H1 (cell line): ENCODE measurements at regions not wholly inside any gene's neighbourhood (a gene's known extent, or its start where the extent isn't known, plus 50 kb on each side); places are given as distances from the start of the nearest gene placed in this dataset.

Experiments
- CTCF ChIA-PET: fragments of 300-600 bp; sonication (Branson Sonifier 250); formaldehyde crosslinking; loops from one replicate; lab custom pipeline; 2021; ENCODE audit not compliant: partially characterized antibody; lab: Charles Lee
- POLR2A ChIA-PET: fragments of 300-600 bp; sonication (Branson Sonifier 250); formaldehyde crosslinking; loops from one replicate; lab custom pipeline; 2021; ENCODE audit warnings: inconsistent platforms; ENCODE audit not compliant: partially characterized antibody; lab: Charles Lee
- DNase-seq, 2 experiments: peaks; one replicate each; pipeline versions ENCODE4 v3.0.0 to v3.0.0-alpha.2; 2010 to 2022; ENCODE audit warnings: low spot score in 2 of 2, low read depth in 1 of 2, mixed read lengths in 1 of 2
- FAIRE-seq: peaks from 2 replicates; lab custom pipeline; 2011; peaks lifted over from hg19 to GRCh38; lab: Jason Lieb, UNC
- H2AFZ ChIP-seq: 2 replicates; pipeline ENCODE4 v1.8.1; 2012; ENCODE audit warnings: low read length, inconsistent platforms
- H2AK5ac ChIP-seq: 2 replicates; pipeline ENCODE4 v1.6.1; 2013; ENCODE audit warnings: low read depth, low read length
- H2BK120ac ChIP-seq: replicated peaks from 2 replicates; pipeline ENCODE3; 2013; ENCODE audit warnings: low read depth, low read length, inconsistent platforms
- H2BK12ac ChIP-seq: 2 replicates; pipeline ENCODE4 v1.6.1; 2013; ENCODE audit warnings: low read depth, low read length
- H2BK15ac ChIP-seq: 2 replicates; pipeline ENCODE4 v1.6.1; 2013; ENCODE audit warnings: low read length
- H2BK20ac ChIP-seq: 2 replicates; pipeline ENCODE4 v1.6.1; 2013; ENCODE audit warnings: low read length
- H2BK5ac ChIP-seq: 2 replicates; pipeline ENCODE4 v1.6.1; 2013; ENCODE audit warnings: low read depth, low read length
- H3K14ac ChIP-seq: 2 replicates; pipeline ENCODE4 v1.6.1; 2013; ENCODE audit warnings: inconsistent platforms; ENCODE audit not compliant: insufficient read length
- H3K18ac ChIP-seq: 2 replicates; pipeline ENCODE4 v1.6.1; 2013; ENCODE audit warnings: low read length; ENCODE audit errors: extremely low read depth
- H3K23ac ChIP-seq: 2 replicates; pipeline ENCODE4 v1.6.1; 2013; ENCODE audit warnings: inconsistent platforms; ENCODE audit not compliant: insufficient read length
- H3K23me2 ChIP-seq: 2 replicates; pipeline ENCODE4 v1.6.1; 2013; ENCODE audit warnings: low read depth, low read length
- H3K27ac ChIP-seq: 2 replicates; pipeline ENCODE4 v1.6.1; 2011; ENCODE audit warnings: low read depth, low read length, inconsistent platforms
- H3K27me3 ChIP-seq, 4 experiments: replicated peaks in 1 of 4; 1 replicate in 1 of 4; 2 replicates in 3 of 4; pipeline versions ENCODE4 v1.6.1 to v1.8.1; 2011 to 2013; ENCODE audit warnings: low read length in 3 of 4, mild to moderate bottlenecking in 3 of 4, inconsistent platforms in 2 of 4, mixed read lengths in 2 of 4, moderate library complexity in 1 of 4; ENCODE audit not compliant: control insufficient read depth in 3 of 4, insufficient read depth in 3 of 4; ENCODE audit errors: extremely low read depth in 1 of 4
- H3K36me3 ChIP-seq, 4 experiments: 2 replicates each; pipeline versions ENCODE4 v1.6.1 to v1.8.1; 2011 to 2013; ENCODE audit warnings: mild to moderate bottlenecking in 4 of 4, low read length in 3 of 4, moderate library complexity in 2 of 4, control low read depth in 1 of 4, inconsistent platforms in 1 of 4; ENCODE audit not compliant: insufficient read depth in 4 of 4, control insufficient read depth in 2 of 4
- H3K4ac ChIP-seq: replicated peaks from 2 replicates; pipeline ENCODE3; 2013; ENCODE audit warnings: low read length, low read depth, mixed read lengths, inconsistent platforms; ENCODE audit not compliant: insufficient read length
- H3K4me1 ChIP-seq, 4 experiments: replicated peaks in 1 of 4; 1 replicate in 1 of 4; 2 replicates in 3 of 4; pipeline versions ENCODE4 v1.6.1 to v1.8.1; 2011 to 2013; ENCODE audit warnings: low read length in 3 of 4, inconsistent platforms in 2 of 4, mixed read lengths in 1 of 4; ENCODE audit not compliant: insufficient read depth in 4 of 4, control insufficient read depth in 3 of 4
- H3K4me2 ChIP-seq, 2 experiments: 2 replicates each; pipeline versions ENCODE4 v1.6.1 to v1.8.1; 2011 to 2013; ENCODE audit warnings: low read depth in 2 of 2, low read length in 2 of 2, control low read depth in 1 of 2, inconsistent platforms in 1 of 2, mild to moderate bottlenecking in 1 of 2; ENCODE audit not compliant: insufficient read depth in 1 of 2
- H3K4me3 ChIP-seq, 4 experiments: fragments of 200-600, 300-600 bp in 1 of 4; sonication (generic), shearing (Covaris generic), sonication (Bioruptor Twin) in 1 of 4; 2 replicates each; pipeline versions ENCODE4 v1.5.1 to v1.8.1; 2011 to 2016; ENCODE audit warnings: low read length in 4 of 4, low read depth in 3 of 4, control low read depth in 2 of 4, inconsistent platforms in 2 of 4, mild to moderate bottlenecking in 2 of 4, mixed read lengths in 1 of 4, moderate library complexity in 1 of 4; ENCODE audit not compliant: insufficient read depth in 2 of 4; ENCODE audit errors: extremely low read depth in 1 of 4
- H3K56ac ChIP-seq: replicated peaks from 2 replicates; pipeline ENCODE3; 2013; ENCODE audit warnings: low read depth, mild to moderate bottlenecking, mixed read lengths, low read length, inconsistent platforms; ENCODE audit not compliant: insufficient read length
- H3K79me1 ChIP-seq: 2 replicates; pipeline ENCODE4 v1.6.1; 2013; ENCODE audit warnings: low read depth, low read length, control low read depth
- H3K79me2 ChIP-seq, 2 experiments: 2 replicates each; pipeline versions ENCODE4 v1.6.1 to v1.8.1; 2012 to 2013; ENCODE audit warnings: low read length in 2 of 2, mild to moderate bottlenecking in 2 of 2, inconsistent platforms in 1 of 2; ENCODE audit not compliant: insufficient read depth in 2 of 2, control insufficient read depth in 1 of 2
- H3K9ac ChIP-seq, 4 experiments: replicated peaks in 1 of 4; 1 replicate in 1 of 4; 2 replicates in 3 of 4; pipeline versions ENCODE4 v1.6.1 to v1.8.1; 2011 to 2013; ENCODE audit warnings: low read depth in 3 of 4, low read length in 3 of 4, control low read depth in 2 of 4, mild to moderate bottlenecking in 2 of 4, moderate library complexity in 2 of 4, inconsistent platforms in 1 of 4; ENCODE audit errors: extremely low read depth in 1 of 4
- H3K9me3 ChIP-seq, 2 experiments: 2 replicates each; pipeline versions ENCODE4 v1.6.1 to v1.8.1; 2012 to 2013; ENCODE audit warnings: mild to moderate bottlenecking in 2 of 2, moderate library complexity in 2 of 2, control low read depth in 1 of 2, inconsistent platforms in 1 of 2, low read depth in 1 of 2, low read length in 1 of 2, mixed read lengths in 1 of 2; ENCODE audit not compliant: insufficient read depth in 2 of 2
- H4K20me1 ChIP-seq, 2 experiments: replicated peaks in 1 of 2; 2 replicates each; pipeline versions ENCODE3 to v1.8.1; 2011 to 2013; ENCODE audit warnings: inconsistent platforms in 2 of 2, low read length in 2 of 2, mild to moderate bottlenecking in 1 of 2; ENCODE audit not compliant: insufficient read depth in 2 of 2, control insufficient read depth in 1 of 2
- H4K5ac ChIP-seq: 2 replicates; pipeline ENCODE4 v1.6.1; 2013; ENCODE audit warnings: low read length, low read depth, mixed read lengths, inconsistent platforms; ENCODE audit not compliant: insufficient read length
- H4K8ac ChIP-seq: 2 replicates; pipeline ENCODE4 v1.8.0; 2013; ENCODE audit warnings: mild to moderate bottlenecking, moderate library complexity, low read length, inconsistent platforms; ENCODE audit not compliant: insufficient read depth; ENCODE audit errors: extremely low read depth
- H4K91ac ChIP-seq: replicated peaks from 2 replicates; pipeline ENCODE3; 2013; ENCODE audit warnings: low read length, mixed read lengths, inconsistent platforms; ENCODE audit not compliant: insufficient read length
- CTCF ChIP-seq, 3 experiments: IDR thresholded peaks; 1 replicate in 2 of 3; 2 replicates in 1 of 3; pipeline versions ENCODE4 v1.5.1 to v1.6.1; 2011; ENCODE audit warnings: low read length in 3 of 3, mild to moderate bottlenecking in 3 of 3, inconsistent platforms in 2 of 3, low read depth in 1 of 3, moderate library complexity in 1 of 3; ENCODE audit not compliant: insufficient read depth in 1 of 3; ENCODE audit errors: control extremely low read depth in 1 of 3
- EZH2 ChIP-seq: fragments of 200-600 bp; sonication (generic); IDR thresholded peaks from 2 replicates; pipeline ENCODE4 v1.7.1; 2012; ENCODE audit warnings: low read depth, mild to moderate bottlenecking, moderate library complexity, low read length, inconsistent platforms; ENCODE audit not compliant: severe bottlenecking
- HDAC2 ChIP-seq, 2 experiments: fragments of 300-600 bp in 1 of 2; sonication (generic) in 1 of 2; IDR thresholded peaks; 2 replicates each; pipeline ENCODE4 v1.6.1; 2011 to 2012; ENCODE audit warnings: low read depth in 2 of 2, low read length in 2 of 2, mild to moderate bottlenecking in 2 of 2, moderate library complexity in 2 of 2, borderline replicate concordance in 1 of 2, inconsistent platforms in 1 of 2
- JUN ChIP-seq: IDR thresholded peaks from 2 replicates; pipeline ENCODE4 v1.6.1; 2011; ENCODE audit warnings: low read depth, mild to moderate bottlenecking, improper control_type of control experiment, low read length
- SP1 ChIP-seq: IDR thresholded peaks from 2 replicates; pipeline ENCODE4 v1.6.1; 2011; ENCODE audit warnings: low read depth, low read length
- SP2 ChIP-seq: IDR thresholded peaks from 2 replicates; pipeline ENCODE4 v1.6.1; 2012; ENCODE audit warnings: mild to moderate bottlenecking, low read length, inconsistent platforms
- WGBS, 2 experiments: shearing (Covaris generic) in 1 of 2; methylation state at CpG; one replicate each; pipeline versions ENCODE4 v1.1.6 to v1.1.7; 2013 to 2015; ENCODE audit warnings: low lambda C conversion rate in 2 of 2, mixed read lengths in 2 of 2, inconsistent platforms in 1 of 2, low coverage in 1 of 2, missing lambda C conversion rate in 1 of 2; ENCODE audit not compliant: insufficient replicate concordance in 2 of 2, insufficient coverage in 1 of 2, insufficient read length in 1 of 2; ENCODE audit errors: extremely low coverage in 1 of 2, missing lambda C conversion rate in 1 of 2; 5-methylcytosine and 5-hydroxymethylcytosine counted together

- no peak overlapping the region for H4K5ac ChIP-seq
- no peak overlapping the region for H2BK120ac ChIP-seq
- no peak overlapping the region for H4K91ac ChIP-seq
- FAIRE-seq (no peak), DNase-seq (no peak)
- H3K27ac ChIP-seq = no peak overlapping the region
- no peaks in the 10 kb centered on the region for H3K9me3 ChIP-seq
- no peaks in the 10 kb centered on the region for H3K27me3 ChIP-seq
- H2BK5ac ChIP-seq = no peak overlapping the region
- no peak overlapping the region for H2BK20ac ChIP-seq
- no peak overlapping the region for H3K14ac ChIP-seq
- ChIA-PET POLR2A (no interaction called here), CTCF (interaction anchor here (1.1 kb wide), 2 partner anchors 12 to 44 kb away, joined by 3 to 4 read pairs; no protein-coding TSS in a partner anchor)
- H3K23ac ChIP-seq = no peak overlapping the region
- H4K8ac ChIP-seq = no peak overlapping the region
- no peak overlapping the region for H3K4me3 ChIP-seq
- H3K79me2 ChIP-seq = no peaks in the 10 kb centered on the region
- H2BK15ac ChIP-seq = no peak overlapping the region
- H3K23me2 ChIP-seq = no peaks in the 10 kb centered on the region
- H3K18ac ChIP-seq = no peak overlapping the region
- no peaks in the 10 kb centered on the region for H3K36me3 ChIP-seq
- no peaks in the 10 kb centered on the region for H3K79me1 ChIP-seq
- H3K4ac ChIP-seq = no peak overlapping the region
- no peak overlapping the region; a peak in 1 of 7 replicates for H3K9ac ChIP-seq
- no peaks in the 10 kb centered on the region for H4K20me1 ChIP-seq
- no peak overlapping the region for H2AK5ac ChIP-seq
- H2BK12ac ChIP-seq = no peak overlapping the region
- WGBS, 2 experiments = 91% methylated on average over 2 of the region's 2 CpGs; no CpG with 5 or more reads in 1 of the 2 experiments
- H3K56ac ChIP-seq = no peak overlapping the region
- H3K4me1 ChIP-seq = no peaks in the 10 kb centered on the region
- no peak overlapping the region for H2AFZ ChIP-seq
- H3K4me2 ChIP-seq = no peak overlapping the region
- TF ChIP-seq SP1 (no peak), JUN (no peak), CTCF (IDR thresholded peaks at IDR 0.05; ENCODE audit: control extremely low read depth in 1 of 3, insufficient read depth in 1 of 3, low read depth in 1 of 3, low read length in 3 of 3) (no peak), HDAC2 (IDR thresholded peaks at IDR 0.05; ENCODE audit: borderline replicate concordance in 1 of 2, low read depth in 2 of 2, low read length in 2 of 2) (no peak), EZH2 (no peak), SP2 (no peak)
Observed at GRCh38 chr2:198917275-198917674, 540.5 kb downstream of the SATB2 start.
